C4-2B (cell line): ENCODE measurements at regions not wholly inside any gene's neighbourhood (a gene's known extent, or its start where the extent isn't known, plus 50 kb on each side); places are given as distances from the start of the nearest gene placed in this dataset.

Experiments
- ZFX ChIP-seq: fragments of 450-650 bp; IDR thresholded peaks from 2 replicates; pipeline ENCODE4 v1.6.1; 2017
- TF ChIP-seq, protein P1 (sequence below): fragments of 450-650 bp; conservative IDR thresholded peaks from 2 replicates; pipeline ENCODE4 v1.5.1; 2017; ENCODE audit warnings: mild to moderate bottlenecking

DNA sequence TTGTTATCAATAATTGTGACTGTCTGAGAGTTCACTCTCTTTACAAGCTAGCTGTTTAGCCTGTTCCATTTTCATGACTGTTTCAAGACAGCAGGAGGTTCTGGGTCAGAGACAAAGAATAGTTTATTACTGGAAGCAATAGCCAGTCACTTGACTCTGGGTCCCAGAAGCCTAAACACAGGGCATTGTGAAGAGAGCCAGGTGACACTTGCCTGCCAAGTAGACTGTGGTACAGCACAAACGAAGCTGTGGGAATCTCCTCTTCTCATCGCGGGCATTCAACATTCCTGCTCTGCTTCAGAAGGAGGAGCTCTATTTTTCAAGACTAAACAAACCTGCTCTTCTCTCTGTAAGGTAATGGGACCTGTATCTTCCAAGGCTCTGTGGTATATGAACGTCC lies 485.1 kb downstream of the TRIML1 start:
- TF ChIP-seq, protein P1, sequence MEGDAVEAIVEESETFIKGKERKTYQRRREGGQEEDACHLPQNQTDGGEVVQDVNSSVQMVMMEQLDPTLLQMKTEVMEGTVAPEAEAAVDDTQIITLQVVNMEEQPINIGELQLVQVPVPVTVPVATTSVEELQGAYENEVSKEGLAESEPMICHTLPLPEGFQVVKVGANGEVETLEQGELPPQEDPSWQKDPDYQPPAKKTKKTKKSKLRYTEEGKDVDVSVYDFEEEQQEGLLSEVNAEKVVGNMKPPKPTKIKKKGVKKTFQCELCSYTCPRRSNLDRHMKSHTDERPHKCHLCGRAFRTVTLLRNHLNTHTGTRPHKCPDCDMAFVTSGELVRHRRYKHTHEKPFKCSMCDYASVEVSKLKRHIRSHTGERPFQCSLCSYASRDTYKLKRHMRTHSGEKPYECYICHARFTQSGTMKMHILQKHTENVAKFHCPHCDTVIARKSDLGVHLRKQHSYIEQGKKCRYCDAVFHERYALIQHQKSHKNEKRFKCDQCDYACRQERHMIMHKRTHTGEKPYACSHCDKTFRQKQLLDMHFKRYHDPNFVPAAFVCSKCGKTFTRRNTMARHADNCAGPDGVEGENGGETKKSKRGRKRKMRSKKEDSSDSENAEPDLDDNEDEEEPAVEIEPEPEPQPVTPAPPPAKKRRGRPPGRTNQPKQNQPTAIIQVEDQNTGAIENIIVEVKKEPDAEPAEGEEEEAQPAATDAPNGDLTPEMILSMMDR, result no peak
- TF ChIP-seq ZFX, result no peak
